GM12878 (cell line): ENCODE measurements at regions not wholly inside any gene's neighbourhood (a gene's known extent, or its start where the extent isn't known, plus 50 kb on each side); places are given as distances from the start of the nearest gene placed in this dataset.

Source experiments
- ATAC-seq: fragments of 200-7000 bp; cut with Tn5 transposase; 3 replicates; pipeline ENCODE4 v1.9.1; 2020; ENCODE audit warnings: mild to moderate bottlenecking, moderate library complexity
- BruUV-seq: library from RNA; stranded (reverse); fragments of 400-500 nt; replicated peaks from 2 replicates; lab custom pipeline; 2021; lab: Mats Ljungman, UMichigan
- CTCF ChIA-PET: fragments of 300-600 bp; sonication (Branson Sonifier 250); formaldehyde crosslinking; extraction: SDS; loops from one replicate; lab custom pipeline; 2021; ENCODE audit warnings: inconsistent platforms; lab: Yijun Ruan, JAX
- POLR2A ChIA-PET: fragments of 350-600 bp; formaldehyde crosslinking; extraction: SDS; loops from one replicate; lab custom pipeline; 2021; ENCODE audit warnings: inconsistent platforms; lab: Charles Lee
- RAD21 ChIA-PET: fragments of 300-600 bp; sonication (Branson Sonifier 250); formaldehyde crosslinking; loops from one replicate; lab custom pipeline; 2023; ENCODE audit warnings: antibody characterized with exemption; ENCODE audit not compliant: unreplicated experiment; lab: Charles Lee
- SMC1A ChIA-PET: fragments of 300-600 bp; sonication (Branson Sonifier 250); formaldehyde crosslinking; loops from one replicate; lab custom pipeline; 2023; ENCODE audit not compliant: unreplicated experiment, uncharacterized antibody; lab: Charles Lee
- DNase-seq: peaks from one replicate; pipeline ENCODE4 v3.0.0-alpha.2; 2011; ENCODE audit warnings: low read depth, low spot score
- FAIRE-seq: peaks from 3 replicates; lab custom pipeline; 2011; peaks lifted over from hg19 to GRCh38; lab: Jason Lieb, UNC
- H2AFZ ChIP-seq: 2 replicates; pipeline ENCODE4 v1.6.0; 2011; ENCODE audit warnings: low read depth, low read length, control low read depth; ENCODE audit not compliant: control insufficient read depth
- H3K27ac ChIP-seq: 2 replicates; pipeline ENCODE4 v1.5.1; 2011; ENCODE audit warnings: control low read depth; ENCODE audit not compliant: control insufficient read depth, insufficient read depth
- H3K27me3 ChIP-seq, 2 experiments: replicated peaks in 1 of 2; 2 replicates each; pipeline versions ENCODE4 v1.6.0 to v1.6.1; 2011; ENCODE audit warnings: low read length in 1 of 2; ENCODE audit not compliant: control insufficient read depth in 2 of 2, insufficient read depth in 2 of 2
- H3K36me3 ChIP-seq, 2 experiments: 2 replicates each; pipeline ENCODE4 v1.5.1; 2011; ENCODE audit warnings: low read length in 1 of 2; ENCODE audit not compliant: control insufficient read depth in 2 of 2, insufficient read depth in 2 of 2
- H3K4me1 ChIP-seq: 2 replicates; pipeline ENCODE4 v1.6.1; 2011; ENCODE audit warnings: mild to moderate bottlenecking, low read length, moderate library complexity, mixed read lengths; ENCODE audit not compliant: control insufficient read depth, insufficient read depth
- H3K4me2 ChIP-seq: 2 replicates; pipeline ENCODE4 v1.6.0; 2011; ENCODE audit warnings: control low read depth; ENCODE audit not compliant: control insufficient read depth, insufficient read depth
- H3K4me3 ChIP-seq: fragments of 200-600 bp; sonication (generic); 2 replicates; pipeline ENCODE4 v1.5.1; 2016
- H3K79me2 ChIP-seq: 2 replicates; pipeline ENCODE4 v1.6.0; 2011; ENCODE audit warnings: low read length; ENCODE audit not compliant: control insufficient read depth, insufficient read depth
- H3K9ac ChIP-seq: 2 replicates; pipeline ENCODE4 v1.8.0; 2011; ENCODE audit warnings: low read length, control low read depth, mixed read lengths; ENCODE audit not compliant: control insufficient read depth, insufficient read depth
- H3K9me3 ChIP-seq: replicated peaks from 3 replicates; pipeline ENCODE4 v1.5.1; 2011; ENCODE audit warnings: mild to moderate bottlenecking, low read length; ENCODE audit not compliant: control insufficient read depth, insufficient read depth
- H4K20me1 ChIP-seq: 2 replicates; pipeline ENCODE4 v1.6.0; 2011; ENCODE audit not compliant: control insufficient read depth, insufficient read depth
- CEBPZ ChIP-seq: fragments of 150-350 bp; IDR thresholded peaks from 2 replicates; pipeline ENCODE4 v1.6.1; 2016; ENCODE audit warnings: low read depth, low read length
- EP300 ChIP-seq, 2 experiments: fragments of 150-350 bp in 1 of 2; IDR thresholded peaks; 2 replicates each; pipeline ENCODE4 v1.6.1; 2011 to 2012; ENCODE audit warnings: low read depth in 2 of 2, low read length in 2 of 2, borderline replicate concordance in 1 of 2, improper control_type of control experiment in 1 of 2, inconsistent platforms in 1 of 2; ENCODE audit not compliant: control insufficient read depth in 1 of 2
- HCFC1 ChIP-seq: fragments of 150-350 bp; IDR thresholded peaks from 2 replicates; pipeline ENCODE4 v1.6.1; 2014; ENCODE audit warnings: low read length
- NFYA ChIP-seq: IDR thresholded peaks from 2 replicates; pipeline ENCODE4 v1.6.1; 2011; ENCODE audit warnings: low read depth, mild to moderate bottlenecking, low read length, improper control_type of control experiment, borderline replicate concordance
- NRF1 ChIP-seq: conservative IDR thresholded peaks from 2 replicates; pipeline ENCODE4 v1.6.1; 2011; ENCODE audit warnings: mild to moderate bottlenecking, low read depth, low read length, improper control_type of control experiment
- POLR2AphosphoS5 ChIP-seq: IDR thresholded peaks from 2 replicates; pipeline ENCODE4 v1.6.1; 2011; ENCODE audit warnings: mild to moderate bottlenecking, low read length, inconsistent platforms
- PRDM15 ChIP-seq: fragments of 450-650 bp; formaldehyde crosslinking; IDR thresholded peaks from 2 replicates; pipeline ENCODE4 v1.4.0; 2020; ENCODE audit warnings: mild to moderate bottlenecking, moderate library complexity
- RELB ChIP-seq: fragments of 450-650 bp; IDR thresholded peaks from 2 replicates; pipeline ENCODE4 v1.6.1; 2017; ENCODE audit warnings: low read depth, mild to moderate bottlenecking, moderate library complexity
- SPI1 ChIP-seq: IDR thresholded peaks from 2 replicates; pipeline ENCODE4 v1.6.1; 2011; ENCODE audit warnings: low read depth, mild to moderate bottlenecking, low read length, moderate library complexity, borderline replicate concordance; ENCODE audit not compliant: insufficient read depth
- SRF ChIP-seq, 2 experiments: IDR thresholded peaks; 2 replicates each; pipeline ENCODE4 v1.6.1; 2011; ENCODE audit warnings: low read depth in 2 of 2, low read length in 2 of 2, mild to moderate bottlenecking in 1 of 2, moderate library complexity in 1 of 2
- TCF7 ChIP-seq: IDR thresholded peaks from 2 replicates; pipeline ENCODE4 v1.6.1; 2014; ENCODE audit warnings: antibody characterized with exemption, borderline replicate concordance
- ZZZ3 ChIP-seq: IDR thresholded peaks from 2 replicates; pipeline ENCODE4 v1.6.1; 2011; ENCODE audit warnings: low read depth; ENCODE audit not compliant: control insufficient read depth, insufficient read length
- WGBS: methylation state at CpG from one replicate; pipeline ENCODE4 v1.1.6; 2016; ENCODE audit warnings: low lambda C conversion rate; ENCODE audit not compliant: insufficient replicate concordance, insufficient coverage; ENCODE audit errors: missing lambda C conversion rate; 5-methylcytosine and 5-hydroxymethylcytosine counted together
- in situ Hi-C: fragments of 300-500 bp; cut with MboI; formaldehyde crosslinking; loops from 9 replicates; pipeline ENCODE4 v1.14.3; 2018; ENCODE audit warnings: mixed read lengths
- intact Hi-C: fragments of 100-400 bp; cut with micrococcal nuclease; formaldehyde crosslinking; loops from one replicate; pipeline ENCODE4 v1.14.2; 2022; ENCODE audit not compliant: unreplicated experiment

- TF ChIP-seq SRF (IDR thresholded peaks at IDR 0.05; ENCODE audit: low read depth in 2 of 2, low read length in 2 of 2) = no peak
- no peak for TF ChIP-seq CEBPZ
- TF ChIP-seq PRDM15 (CRISPR knock-in tag) = no peak
- TF ChIP-seq EP300 (IDR thresholded peaks at IDR 0.05; ENCODE audit: borderline replicate concordance in 1 of 2, control insufficient read depth in 1 of 2, low read depth in 2 of 2, low read length in 2 of 2) = no peak
- TF ChIP-seq SPI1 = no peak
- TF ChIP-seq TCF7 = no peak
- TF ChIP-seq NFYA = no peak
- no peak for TF ChIP-seq NRF1
- no peak for TF ChIP-seq RELB
- TF ChIP-seq ZZZ3 = no peak
- no peak for TF ChIP-seq POLR2AphosphoS5
- no peak for TF ChIP-seq HCFC1
- H3K79me2 ChIP-seq = no peaks in the 10 kb centered on the region
- no peaks in the 10 kb centered on the region for H3K9me3 ChIP-seq
- H4K20me1 ChIP-seq = no peaks in the 10 kb centered on the region
- CTCF ChIA-PET = interaction anchor here (0.7 to 2.6 kb wide), 11 partner anchors 9 to 292 kb away, joined by 3 to 14 read pairs (median 3); no protein-coding TSS in a partner anchor
- in situ Hi-C loops = no loop called here
- 62% methylated on average over 2 of the region's 2 CpGs for WGBS
- H3K27me3 ChIP-seq = no peaks in the 10 kb centered on the region
- H3K4me1 ChIP-seq = no peaks in the 10 kb centered on the region
- ATAC-seq (no peak), DNase-seq (no peak), FAIRE-seq (no peak)
- RAD21 ChIA-PET = interaction anchor here (1.4 to 2.9 kb wide), 3 partner anchors 23 to 89 kb away, joined by 3 to 13 read pairs (median 8); no protein-coding TSS in a partner anchor
- H3K27ac ChIP-seq = no peak overlapping the region
- H3K4me3 ChIP-seq = no peak overlapping the region
- H3K9ac ChIP-seq = no peak overlapping the region
- BruUV-seq = no TSS peak
- POLR2A ChIA-PET = interaction anchor here (1.4 kb wide), 1 partner anchor 89 kb away, joined by 3 read pairs; no protein-coding TSS in a partner anchor
- H3K36me3 ChIP-seq = no peaks in the 10 kb centered on the region
- no peak overlapping the region for H2AFZ ChIP-seq
- no peak overlapping the region for H3K4me2 ChIP-seq
- intact Hi-C loops = no loop called here
- SMC1A ChIA-PET = interaction anchor here (1.3 to 14.9 kb wide), 5 partner anchors 16 to 89 kb away, joined by 3 to 189 read pairs (median 6); no protein-coding TSS in a partner anchor
Measured at GRCh38 chr11:27207025-27207650, 155.9 kb downstream of the CCDC34 start.
